KMS-11 (cell line): ENCODE measurements at regions not wholly inside any gene's neighbourhood (a gene's known extent, or its start where the extent isn't known, plus 50 kb on each side); places are given as distances from the start of the nearest gene placed in this dataset.
"Not testable (repeated sequence)": the region's sequence is repeated elsewhere in the genome, so short reads cannot be mapped to it uniquely, and the experiment has no call there.

Source experiments
- H2AFZ ChIP-seq: fragments of 200-600 bp; sonication (generic); 2 replicates; pipeline ENCODE4 v1.6.1; 2016; ENCODE audit warnings: antibody characterized with exemption, mixed run types, low read depth
- H3K27ac ChIP-seq: fragments of 200-600 bp; sonication (generic); 2 replicates; pipeline ENCODE4 v1.6.1; 2016; ENCODE audit warnings: mild to moderate bottlenecking, mixed run types
- H3K27me3 ChIP-seq: fragments of 200-600 bp; sonication (generic); 2 replicates; pipeline ENCODE4 v1.6.1; 2017; ENCODE audit warnings: mild to moderate bottlenecking, low read depth, mixed run types, moderate library complexity; ENCODE audit not compliant: insufficient read depth
- H3K36me3 ChIP-seq: fragments of 200-600 bp; sonication (generic); 2 replicates; pipeline ENCODE4 v1.6.1; 2017; ENCODE audit warnings: mild to moderate bottlenecking, mixed run types; ENCODE audit not compliant: insufficient read depth
- H3K4me1 ChIP-seq: fragments of 200-600 bp; sonication (generic); 2 replicates; pipeline ENCODE4 v1.6.1; 2016; ENCODE audit warnings: mild to moderate bottlenecking, low read depth, mixed run types; ENCODE audit not compliant: poor library complexity, severe bottlenecking
- H3K4me2 ChIP-seq: fragments of 200-600 bp; sonication (generic); 2 replicates; pipeline ENCODE4 v1.7.0; 2016; ENCODE audit warnings: mild to moderate bottlenecking, mixed run types
- H3K4me3 ChIP-seq: fragments of 200-600 bp; sonication (generic); IDR thresholded peaks from 2 replicates; pipeline ENCODE4 v1.6.1; 2017; ENCODE audit warnings: low read depth, low read length, mixed read lengths; ENCODE audit not compliant: insufficient read depth
- H3K79me2 ChIP-seq: fragments of 200-600 bp; sonication (generic); 2 replicates; pipeline ENCODE4 v1.6.1; 2016; ENCODE audit warnings: low read depth, mixed run types; ENCODE audit not compliant: insufficient read depth
- H3K9ac ChIP-seq: fragments of 200-600 bp; sonication (generic); 2 replicates; pipeline ENCODE4 v1.6.1; 2016; ENCODE audit warnings: mild to moderate bottlenecking, mixed run types
- H4K20me1 ChIP-seq: fragments of 200-600 bp; sonication (generic); 2 replicates; pipeline ENCODE4 v1.6.1; 2016; ENCODE audit warnings: mild to moderate bottlenecking, mixed run types; ENCODE audit not compliant: insufficient read depth
- TF ChIP-seq, protein P1 (sequence below): fragments of 200-600 bp; sonication (generic); conservative IDR thresholded peaks from 2 replicates; pipeline ENCODE4 v1.6.1; 2017; ENCODE audit warnings: low read depth, mild to moderate bottlenecking, antibody characterized with exemption, low read length, moderate library complexity, mixed read lengths

DNA sequence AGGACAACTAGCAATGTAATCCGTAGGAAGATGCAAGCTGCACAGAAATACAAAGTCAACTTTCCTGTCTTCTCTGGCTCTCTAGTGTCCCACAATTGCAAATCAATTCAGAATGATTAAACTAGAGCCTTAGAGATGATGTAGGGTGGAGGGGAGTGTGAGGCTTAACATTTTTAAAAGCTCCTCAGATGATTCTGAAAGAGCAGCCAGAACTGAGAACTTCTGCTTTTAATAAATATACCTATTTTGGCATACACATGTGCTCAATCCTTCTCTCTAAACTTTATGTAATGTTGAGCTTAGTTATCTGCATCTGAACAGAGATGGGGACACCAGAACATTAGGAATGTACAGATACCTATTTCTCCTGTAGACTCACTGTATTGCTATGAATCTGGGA is 139.9 kb upstream of the APC start:
- Histone ChIP-seq H3K4me1 (no peaks in the 10 kb centered on the region), H2AFZ (no peak overlapping the region), H3K4me2 (no peak overlapping the region), H3K79me2 (no peaks in the 10 kb centered on the region), H3K4me3 (no peak overlapping the region), H3K27ac (no peak overlapping the region), H4K20me1 (no peaks in the 10 kb centered on the region), H3K27me3 (no peaks in the 10 kb centered on the region), H3K36me3 (no peaks in the 10 kb centered on the region), H3K9ac (no peak overlapping the region)
- TF ChIP-seq, protein P1, sequence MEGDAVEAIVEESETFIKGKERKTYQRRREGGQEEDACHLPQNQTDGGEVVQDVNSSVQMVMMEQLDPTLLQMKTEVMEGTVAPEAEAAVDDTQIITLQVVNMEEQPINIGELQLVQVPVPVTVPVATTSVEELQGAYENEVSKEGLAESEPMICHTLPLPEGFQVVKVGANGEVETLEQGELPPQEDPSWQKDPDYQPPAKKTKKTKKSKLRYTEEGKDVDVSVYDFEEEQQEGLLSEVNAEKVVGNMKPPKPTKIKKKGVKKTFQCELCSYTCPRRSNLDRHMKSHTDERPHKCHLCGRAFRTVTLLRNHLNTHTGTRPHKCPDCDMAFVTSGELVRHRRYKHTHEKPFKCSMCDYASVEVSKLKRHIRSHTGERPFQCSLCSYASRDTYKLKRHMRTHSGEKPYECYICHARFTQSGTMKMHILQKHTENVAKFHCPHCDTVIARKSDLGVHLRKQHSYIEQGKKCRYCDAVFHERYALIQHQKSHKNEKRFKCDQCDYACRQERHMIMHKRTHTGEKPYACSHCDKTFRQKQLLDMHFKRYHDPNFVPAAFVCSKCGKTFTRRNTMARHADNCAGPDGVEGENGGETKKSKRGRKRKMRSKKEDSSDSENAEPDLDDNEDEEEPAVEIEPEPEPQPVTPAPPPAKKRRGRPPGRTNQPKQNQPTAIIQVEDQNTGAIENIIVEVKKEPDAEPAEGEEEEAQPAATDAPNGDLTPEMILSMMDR = no peak

DNA sequence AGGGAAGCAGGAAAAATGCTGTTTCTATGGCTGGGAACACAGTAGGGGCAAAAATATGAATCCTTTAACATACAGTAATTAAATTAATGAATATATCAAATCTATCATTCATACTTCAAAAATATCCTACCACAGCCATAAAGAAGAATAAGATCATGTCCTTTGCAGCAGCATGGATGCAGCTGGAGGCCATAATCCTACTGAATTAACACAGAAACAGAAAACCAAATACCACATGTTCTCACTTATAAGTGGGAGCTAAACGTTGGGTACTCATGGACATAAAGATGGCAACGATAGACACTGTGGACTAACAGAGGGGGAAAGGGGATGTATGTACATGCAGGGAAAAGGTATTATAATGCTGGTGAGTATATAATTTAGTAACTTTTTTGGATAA is 137.2 kb upstream of the APC start:
- H2AFZ ChIP-seq, H3K27ac ChIP-seq, H3K4me1 ChIP-seq, H3K4me2 ChIP-seq, H3K9ac ChIP-seq, H3K36me3 ChIP-seq, H3K4me3 ChIP-seq, H3K79me2 ChIP-seq, H3K27me3 ChIP-seq, H4K20me1 ChIP-seq: not testable (repeated sequence)

DNA sequence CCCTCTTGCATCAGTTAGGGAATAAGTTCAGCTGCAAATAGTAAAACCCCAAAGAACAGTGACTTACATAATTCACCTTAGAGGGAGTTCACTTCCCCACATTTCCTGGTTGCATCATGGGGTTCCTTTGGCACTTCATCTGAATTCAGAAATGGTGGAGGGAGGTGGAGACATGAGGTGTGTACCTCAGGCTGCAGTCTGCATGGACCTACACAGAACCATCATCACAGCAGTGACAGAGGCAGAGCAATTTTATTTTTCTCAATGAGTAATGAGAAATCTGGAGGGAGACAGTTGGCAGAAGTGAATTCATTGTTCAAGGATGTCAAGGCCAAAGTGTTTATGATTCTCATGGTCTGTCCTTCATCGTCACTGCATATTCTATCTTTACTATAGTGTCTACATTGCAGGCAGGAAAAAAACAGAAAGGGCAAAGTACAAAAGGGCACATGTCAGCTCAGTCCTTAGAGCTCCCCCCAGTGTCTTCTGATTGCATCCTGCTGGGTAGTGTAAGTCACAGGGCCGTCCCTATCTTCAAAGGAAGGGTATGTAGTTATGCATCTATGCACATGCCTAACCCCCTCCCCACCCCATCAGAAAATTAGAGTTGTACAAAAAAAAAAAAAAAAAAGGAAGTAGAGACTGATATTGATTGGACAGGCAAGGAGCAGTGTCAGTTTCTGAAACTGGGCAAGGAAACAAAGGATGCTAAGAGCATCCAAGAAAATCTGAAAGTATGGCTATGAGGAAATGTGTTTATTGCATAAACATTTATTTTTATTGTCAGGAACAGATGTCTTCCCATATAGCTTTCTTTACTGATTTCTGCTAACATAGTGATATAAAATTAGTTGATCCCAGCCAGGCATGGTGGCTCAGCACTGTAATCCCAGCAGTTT is 132.7 kb upstream of the APC start:
- Histone ChIP-seq H3K9ac (no peak overlapping the region), H3K27me3 (no peaks in the 10 kb centered on the region), H2AFZ (no peak overlapping the region), H3K27ac (no peak overlapping the region), H3K36me3 (no peaks in the 10 kb centered on the region), H3K4me3 (no peak overlapping the region), H3K4me1 (peaks cover 4% of the 10 kb centered on the region), H3K79me2 (no peaks in the 10 kb centered on the region), H3K4me2 (no peak overlapping the region), H4K20me1 (no peaks in the 10 kb centered on the region)
- TF ChIP-seq, protein P1 = no peak

DNA sequence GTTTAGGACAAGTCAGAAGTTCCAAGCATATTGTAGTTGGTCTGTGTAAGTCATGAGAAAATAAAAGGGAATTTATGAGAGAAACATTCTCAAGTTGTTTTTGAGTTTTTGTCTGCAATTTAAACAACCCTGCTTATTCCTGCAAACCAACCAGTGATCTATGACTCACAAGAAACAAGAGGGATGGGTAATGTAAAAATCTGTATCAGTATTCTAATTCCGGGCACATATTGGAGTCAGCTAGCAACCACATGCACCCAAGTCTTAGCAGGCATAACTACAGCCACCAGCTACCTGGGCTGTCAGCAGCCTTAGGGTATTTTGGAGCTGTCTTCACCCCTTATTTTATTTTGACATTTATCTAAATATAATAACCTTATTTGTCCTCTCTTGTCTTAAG is 128.7 kb upstream of the APC start:
- Histone ChIP-seq H3K27me3 (no peaks in the 10 kb centered on the region), H3K79me2 (no peaks in the 10 kb centered on the region), H3K4me3 (no peak overlapping the region), H3K27ac (no peak overlapping the region), H3K9ac (no peak overlapping the region), H3K4me1 (peaks cover 4% of the 10 kb centered on the region), H4K20me1 (no peaks in the 10 kb centered on the region), H3K36me3 (no peaks in the 10 kb centered on the region), H2AFZ (no peak overlapping the region), H3K4me2 (no peak overlapping the region)
- TF ChIP-seq, protein P1 = no peak

DNA sequence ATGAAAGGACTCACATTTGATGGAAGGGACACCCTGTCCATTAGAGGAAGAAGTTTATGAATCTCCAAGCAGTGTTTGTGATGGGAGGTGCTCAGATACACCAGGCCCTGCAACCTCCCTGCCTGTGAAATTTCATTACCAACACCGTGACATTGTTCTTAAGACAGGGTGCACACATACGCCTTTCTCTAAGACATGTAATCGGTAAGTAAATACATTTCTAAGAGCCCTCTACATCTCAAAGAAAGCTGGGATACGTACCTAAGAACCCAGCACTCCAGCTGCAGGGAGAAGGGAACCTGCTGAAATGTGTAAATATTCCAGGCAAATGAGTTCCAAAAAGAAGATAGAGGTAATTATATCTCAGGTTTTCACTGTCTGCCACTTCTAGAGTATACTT is 125.0 kb upstream of the APC start:
- H3K36me3 ChIP-seq = no peaks in the 10 kb centered on the region
- no peak overlapping the region for H3K9ac ChIP-seq
- no peaks in the 10 kb centered on the region for H3K27me3 ChIP-seq
- H3K79me2 ChIP-seq = no peaks in the 10 kb centered on the region
- TF ChIP-seq, protein P1 = no peak
- no peaks in the 10 kb centered on the region for H4K20me1 ChIP-seq
- H3K4me3 ChIP-seq = no peak overlapping the region
- H3K27ac ChIP-seq = no peak overlapping the region
- no peak overlapping the region for H2AFZ ChIP-seq
- peaks cover 15% of the 10 kb centered on the region for H3K4me1 ChIP-seq
- no peak overlapping the region for H3K4me2 ChIP-seq
